ENCODE measurements at regions not wholly inside any gene's neighbourhood (a gene's known extent, or its start where the extent isn't known, plus 50 kb on each side); places are given as distances from the start of the nearest gene placed in this dataset.

DNA sequence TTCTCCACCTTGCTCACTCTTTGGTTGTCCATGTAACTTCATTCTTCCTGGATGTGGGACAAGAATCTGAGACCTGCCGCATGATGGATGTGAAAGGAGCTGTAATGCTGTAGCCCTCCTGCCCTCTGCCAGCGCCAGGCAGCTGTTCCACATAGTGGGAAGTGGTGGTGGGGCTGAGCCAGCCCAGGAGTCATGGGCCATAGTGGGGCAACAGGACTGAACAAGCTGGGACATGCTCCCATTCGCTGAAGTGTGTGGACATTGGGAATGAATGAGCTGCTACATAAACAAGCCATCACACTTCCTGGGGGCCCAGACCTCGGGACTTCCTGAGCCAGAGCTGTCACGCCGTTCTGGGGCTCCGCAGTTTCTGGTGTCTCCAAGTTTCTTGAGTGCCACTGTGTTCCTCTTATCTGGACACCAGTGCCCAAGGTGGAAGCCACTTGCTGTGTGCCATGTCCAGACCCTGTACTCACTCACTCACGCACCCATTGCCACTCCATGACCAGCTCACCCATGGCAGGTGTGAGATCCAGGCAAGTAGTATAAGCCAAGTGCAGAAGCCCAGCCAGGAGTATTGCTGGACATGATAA, 624.3 kb upstream of the EPHA6 start:
- Histone ChIP-seq H4K20me1 (replicated peaks; ENCODE audit: insufficient read depth) (no peaks in the 10 kb centered on the region), H3K4me1 (ENCODE audit: insufficient read depth) (no peaks in the 10 kb centered on the region), H3K36me3 (ENCODE audit: insufficient read depth) (no peaks in the 10 kb centered on the region; the same call in 1 of the 2 replicates), H3F3A (replicated peaks; ENCODE audit: low read depth) (no peaks in the 10 kb centered on the region), H3K27me3 (ENCODE audit: insufficient read depth) (no peaks in the 10 kb centered on the region), H3K27ac (ENCODE audit: low read depth) (no peak overlapping the region), H3K79me2 (replicated peaks; ENCODE audit: insufficient read depth) (no peaks in the 10 kb centered on the region), H3K4me3 (no peak overlapping the region), H2AFZ (no peak overlapping the region), H3K9me2 (ENCODE audit: insufficient read depth) (no peaks in the 10 kb centered on the region; the same call in 1 of the 2 replicates), H3K4me2 (no peak overlapping the region)
- Mint-ChIP-seq H3K4me3 (no peak overlapping the region), H3K27ac (no peak overlapping the region), H3K27me3 (ENCODE audit: insufficient read depth, low read depth, poor library complexity) (no peaks in the 10 kb centered on the region), H3K4me1 (no peaks in the 10 kb centered on the region), H3K36me3 (ENCODE audit: low read depth) (peaks cover 8% of the 10 kb centered on the region; the same call in 1 of the 3 replicates), H3K9me3 (peaks cover 11% of the 10 kb centered on the region)
- TF ChIP-seq, protein P1, sequence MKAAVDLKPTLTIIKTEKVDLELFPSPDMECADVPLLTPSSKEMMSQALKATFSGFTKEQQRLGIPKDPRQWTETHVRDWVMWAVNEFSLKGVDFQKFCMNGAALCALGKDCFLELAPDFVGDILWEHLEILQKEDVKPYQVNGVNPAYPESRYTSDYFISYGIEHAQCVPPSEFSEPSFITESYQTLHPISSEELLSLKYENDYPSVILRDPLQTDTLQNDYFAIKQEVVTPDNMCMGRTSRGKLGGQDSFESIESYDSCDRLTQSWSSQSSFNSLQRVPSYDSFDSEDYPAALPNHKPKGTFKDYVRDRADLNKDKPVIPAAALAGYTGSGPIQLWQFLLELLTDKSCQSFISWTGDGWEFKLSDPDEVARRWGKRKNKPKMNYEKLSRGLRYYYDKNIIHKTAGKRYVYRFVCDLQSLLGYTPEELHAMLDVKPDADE (IDR thresholded peaks at IDR 0.05): no peak
- TF ChIP-seq POLR2AphosphoS5 (IDR thresholded peaks at IDR 0.05; ENCODE audit: low read depth) (no peak), ZNF114 (CRISPR knock-in tag; IDR thresholded peaks at IDR 0.05) (no peak), JUNB (IDR thresholded peaks at IDR 0.05; ENCODE audit: unreplicated experiment) (no peak), NANOG (IDR thresholded peaks at IDR 0.05; ENCODE audit: borderline replicate concordance) (no peak), STAT1 (IDR thresholded peaks at IDR 0.05; ENCODE audit: unreplicated experiment) (no peak), CREB1 (CRISPR knock-in tag; IDR thresholded peaks at IDR 0.05; ENCODE audit: low read depth) (no peak), EZH2 (IDR thresholded peaks at IDR 0.05; ENCODE audit: low read depth, unreplicated experiment) (no peak), ZNF331 (CRISPR knock-in tag; IDR thresholded peaks at IDR 0.05; ENCODE audit: low read depth) (no peak)
- TF ChIP-seq, protein P2, sequence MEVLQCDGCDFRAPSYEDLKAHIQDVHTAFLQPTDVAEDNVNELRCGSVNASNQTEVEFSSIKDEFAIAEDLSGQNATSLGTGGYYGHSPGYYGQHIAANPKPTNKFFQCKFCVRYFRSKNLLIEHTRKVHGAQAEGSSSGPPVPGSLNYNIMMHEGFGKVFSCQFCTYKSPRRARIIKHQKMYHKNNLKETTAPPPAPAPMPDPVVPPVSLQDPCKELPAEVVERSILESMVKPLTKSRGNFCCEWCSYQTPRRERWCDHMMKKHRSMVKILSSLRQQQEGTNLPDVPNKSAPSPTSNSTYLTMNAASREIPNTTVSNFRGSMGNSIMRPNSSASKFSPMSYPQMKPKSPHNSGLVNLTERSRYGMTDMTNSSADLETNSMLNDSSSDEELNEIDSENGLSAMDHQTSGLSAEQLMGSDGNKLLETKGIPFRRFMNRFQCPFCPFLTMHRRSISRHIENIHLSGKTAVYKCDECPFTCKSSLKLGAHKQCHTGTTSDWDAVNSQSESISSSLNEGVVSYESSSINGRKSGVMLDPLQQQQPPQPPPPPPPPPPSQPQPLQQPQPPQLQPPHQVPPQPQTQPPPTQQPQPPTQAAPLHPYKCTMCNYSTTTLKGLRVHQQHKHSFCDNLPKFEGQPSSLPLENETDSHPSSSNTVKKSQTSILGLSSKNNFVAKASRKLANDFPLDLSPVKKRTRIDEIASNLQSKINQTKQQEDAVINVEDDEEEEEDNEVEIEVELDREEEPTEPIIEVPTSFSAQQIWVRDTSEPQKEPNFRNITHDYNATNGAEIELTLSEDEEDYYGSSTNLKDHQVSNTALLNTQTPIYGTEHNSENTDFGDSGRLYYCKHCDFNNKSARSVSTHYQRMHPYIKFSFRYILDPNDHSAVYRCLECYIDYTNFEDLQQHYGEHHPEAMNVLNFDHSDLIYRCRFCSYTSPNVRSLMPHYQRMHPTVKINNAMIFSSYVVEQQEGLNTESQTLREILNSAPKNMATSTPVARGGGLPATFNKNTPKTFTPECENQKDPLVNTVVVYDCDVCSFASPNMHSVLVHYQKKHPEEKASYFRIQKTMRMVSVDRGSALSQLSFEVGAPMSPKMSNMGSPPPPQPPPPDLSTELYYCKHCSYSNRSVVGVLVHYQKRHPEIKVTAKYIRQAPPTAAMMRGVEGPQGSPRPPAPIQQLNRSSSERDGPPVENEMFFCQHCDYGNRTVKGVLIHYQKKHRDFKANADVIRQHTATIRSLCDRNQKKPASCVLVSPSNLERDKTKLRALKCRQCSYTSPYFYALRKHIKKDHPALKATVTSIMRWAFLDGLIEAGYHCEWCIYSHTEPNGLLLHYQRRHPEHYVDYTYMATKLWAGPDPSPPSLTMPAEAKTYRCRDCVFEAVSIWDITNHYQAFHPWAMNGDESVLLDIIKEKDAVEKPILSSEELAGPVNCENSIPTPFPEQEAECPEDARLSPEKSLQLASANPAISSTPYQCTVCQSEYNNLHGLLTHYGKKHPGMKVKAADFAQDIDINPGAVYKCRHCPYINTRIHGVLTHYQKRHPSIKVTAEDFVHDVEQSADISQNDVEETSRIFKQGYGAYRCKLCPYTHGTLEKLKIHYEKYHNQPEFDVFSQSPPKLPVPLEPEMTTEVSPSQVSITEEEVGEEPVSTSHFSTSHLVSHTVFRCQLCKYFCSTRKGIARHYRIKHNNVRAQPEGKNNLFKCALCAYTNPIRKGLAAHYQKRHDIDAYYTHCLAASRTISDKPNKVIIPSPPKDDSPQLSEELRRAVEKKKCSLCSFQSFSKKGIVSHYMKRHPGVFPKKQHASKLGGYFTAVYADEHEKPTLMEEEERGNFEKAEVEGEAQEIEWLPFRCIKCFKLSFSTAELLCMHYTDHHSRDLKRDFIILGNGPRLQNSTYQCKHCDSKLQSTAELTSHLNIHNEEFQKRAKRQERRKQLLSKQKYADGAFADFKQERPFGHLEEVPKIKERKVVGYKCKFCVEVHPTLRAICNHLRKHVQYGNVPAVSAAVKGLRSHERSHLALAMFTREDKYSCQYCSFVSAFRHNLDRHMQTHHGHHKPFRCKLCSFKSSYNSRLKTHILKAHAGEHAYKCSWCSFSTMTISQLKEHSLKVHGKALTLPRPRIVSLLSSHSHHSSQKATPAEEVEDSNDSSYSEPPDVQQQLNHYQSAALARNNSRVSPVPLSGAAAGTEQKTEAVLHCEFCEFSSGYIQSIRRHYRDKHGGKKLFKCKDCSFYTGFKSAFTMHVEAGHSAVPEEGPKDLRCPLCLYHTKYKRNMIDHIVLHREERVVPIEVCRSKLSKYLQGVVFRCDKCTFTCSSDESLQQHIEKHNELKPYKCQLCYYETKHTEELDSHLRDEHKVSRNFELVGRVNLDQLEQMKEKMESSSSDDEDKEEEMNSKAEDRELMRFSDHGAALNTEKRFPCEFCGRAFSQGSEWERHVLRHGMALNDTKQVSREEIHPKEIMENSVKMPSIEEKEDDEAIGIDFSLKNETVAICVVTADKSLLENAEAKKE (CRISPR knock-in tag; IDR thresholded peaks at IDR 0.05): no peak
- TF ChIP-seq, protein P3, sequence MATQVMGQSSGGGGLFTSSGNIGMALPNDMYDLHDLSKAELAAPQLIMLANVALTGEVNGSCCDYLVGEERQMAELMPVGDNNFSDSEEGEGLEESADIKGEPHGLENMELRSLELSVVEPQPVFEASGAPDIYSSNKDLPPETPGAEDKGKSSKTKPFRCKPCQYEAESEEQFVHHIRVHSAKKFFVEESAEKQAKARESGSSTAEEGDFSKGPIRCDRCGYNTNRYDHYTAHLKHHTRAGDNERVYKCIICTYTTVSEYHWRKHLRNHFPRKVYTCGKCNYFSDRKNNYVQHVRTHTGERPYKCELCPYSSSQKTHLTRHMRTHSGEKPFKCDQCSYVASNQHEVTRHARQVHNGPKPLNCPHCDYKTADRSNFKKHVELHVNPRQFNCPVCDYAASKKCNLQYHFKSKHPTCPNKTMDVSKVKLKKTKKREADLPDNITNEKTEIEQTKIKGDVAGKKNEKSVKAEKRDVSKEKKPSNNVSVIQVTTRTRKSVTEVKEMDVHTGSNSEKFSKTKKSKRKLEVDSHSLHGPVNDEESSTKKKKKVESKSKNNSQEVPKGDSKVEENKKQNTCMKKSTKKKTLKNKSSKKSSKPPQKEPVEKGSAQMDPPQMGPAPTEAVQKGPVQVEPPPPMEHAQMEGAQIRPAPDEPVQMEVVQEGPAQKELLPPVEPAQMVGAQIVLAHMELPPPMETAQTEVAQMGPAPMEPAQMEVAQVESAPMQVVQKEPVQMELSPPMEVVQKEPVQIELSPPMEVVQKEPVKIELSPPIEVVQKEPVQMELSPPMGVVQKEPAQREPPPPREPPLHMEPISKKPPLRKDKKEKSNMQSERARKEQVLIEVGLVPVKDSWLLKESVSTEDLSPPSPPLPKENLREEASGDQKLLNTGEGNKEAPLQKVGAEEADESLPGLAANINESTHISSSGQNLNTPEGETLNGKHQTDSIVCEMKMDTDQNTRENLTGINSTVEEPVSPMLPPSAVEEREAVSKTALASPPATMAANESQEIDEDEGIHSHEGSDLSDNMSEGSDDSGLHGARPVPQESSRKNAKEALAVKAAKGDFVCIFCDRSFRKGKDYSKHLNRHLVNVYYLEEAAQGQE (IDR thresholded peaks at IDR 0.05; ENCODE audit: unreplicated experiment): no peak
- ATAC-seq (no peak), DNase-seq (ENCODE audit: low spot score) (no peak)
